GM21529 (cell line): ENCODE measurements at regions not wholly inside any gene's neighbourhood (a gene's known extent, or its start where the extent isn't known, plus 50 kb on each side); places are given as distances from the start of the nearest gene placed in this dataset.
A peak's percentile ranks its signal among the peaks of the same experiment; 100 is the strongest.

Experiments used
- ATAC-seq: cut with Tn5 transposase; IDR thresholded peaks from one replicate; pipeline ENCODE4 v1.9.1; 2021; ENCODE audit not compliant: unreplicated experiment

GRCh38 chr5:89758146-89758545, 651.4 kb downstream of the CETN3 start:
- ATAC-seq, result no peak

- no peak for ATAC-seq
Observed at GRCh38 chr5:89756955-89757354, 652.6 kb downstream of the CETN3 start.

GRCh38 chr5:89755024-89755423, 654.5 kb downstream of the CETN3 start:
- ATAC-seq, result no peak

GRCh38 chr5:89735082-89735481, 674.5 kb downstream of the CETN3 start:
- ATAC-seq, result no peak

GRCh38 chr5:89733772-89734171, 675.8 kb downstream of the CETN3 start:
- ATAC-seq, result no peak

- ATAC-seq, result peak; percentile 60
Observed at GRCh38 chr5:89729623-89730301, 679.8 kb downstream of the CETN3 start.

GRCh38 chr5:89728750-89729149, 680.8 kb downstream of the CETN3 start:
- no peak for ATAC-seq

GRCh38 chr5:89728134-89728533, 681.4 kb downstream of the CETN3 start:
- ATAC-seq, result no peak

GRCh38 chr5:89724379-89725095, 685.0 kb downstream of the CETN3 start:
- no peak for ATAC-seq

- no peak for ATAC-seq
Observed at GRCh38 chr5:89723907-89724306, 685.6 kb downstream of the CETN3 start.

- no peak for ATAC-seq
Observed at GRCh38 chr5:89722538-89722937, 687.0 kb downstream of the CETN3 start.

GRCh38 chr5:89721931-89722330, 687.6 kb downstream of the CETN3 start:
- ATAC-seq, result no peak

GRCh38 chr5:89721353-89721752, 688.2 kb downstream of the CETN3 start:
- no peak for ATAC-seq

GRCh38 chr5:89712134-89712700, 697.3 kb downstream of the CETN3 start:
- ATAC-seq, result no peak

GRCh38 chr5:89711526-89711925, 698.0 kb downstream of the CETN3 start:
- no peak for ATAC-seq

GRCh38 chr5:89710006-89710405, 699.5 kb downstream of the CETN3 start:
- no peak for ATAC-seq

- ATAC-seq, result no peak
Observed at GRCh38 chr5:89707891-89708290, 701.7 kb downstream of the CETN3 start.

- ATAC-seq, result no peak
Observed at GRCh38 chr5:89706731-89707130, 702.8 kb downstream of the CETN3 start.

GRCh38 chr5:89703817-89704216, 705.7 kb downstream of the CETN3 start:
- ATAC-seq, result no peak

GRCh38 chr5:89698028-89698427, 711.5 kb downstream of the CETN3 start:
- no peak for ATAC-seq

- ATAC-seq, result no peak
Observed at GRCh38 chr5:89697581-89697980, 712.0 kb downstream of the CETN3 start.

GRCh38 chr5:89695371-89695770, 714.2 kb downstream of the CETN3 start:
- no peak for ATAC-seq
